HCT116 (cell line): ENCODE measurements at regions not wholly inside any gene's neighbourhood (a gene's known extent, or its start where the extent isn't known, plus 50 kb on each side); places are given as distances from the start of the nearest gene placed in this dataset.

Source experiments
- ATAC-seq: fragments of 200-7000 bp; cut with Tn5 transposase; 2 replicates; pipeline ENCODE4 v1.9.1; 2020; ENCODE audit warnings: mild to moderate bottlenecking, moderate library complexity
- BruUV-seq: library from RNA; stranded (reverse); fragments of 400-500 nt; replicated peaks from 2 replicates; lab custom pipeline; 2021; lab: Mats Ljungman, UMichigan
- CTCF ChIA-PET: fragments of 300-600 bp; sonication (Branson Sonifier 250); formaldehyde crosslinking; loops from one replicate; lab custom pipeline; 2021; ENCODE audit warnings: antibody characterized with exemption; lab: Charles Lee
- POLR2A ChIA-PET: fragments of 300-600, 350-600 bp; sonication (Branson Sonifier 250); formaldehyde crosslinking; loops from one replicate; lab custom pipeline; 2021; ENCODE audit warnings: antibody characterized with exemption; lab: Charles Lee
- RAD21 ChIA-PET, 2 experiments: fragments of 300-600 bp; sonication (Branson Sonifier 250); formaldehyde crosslinking; loops; one replicate each; lab custom pipeline; 2023; ENCODE audit warnings: low total read pairs in 2 of 2; ENCODE audit not compliant: uncharacterized antibody in 2 of 2, unreplicated experiment in 2 of 2, low non-redundant PET in 1 of 2; lab: Charles Lee
- DNase-seq: peaks from one replicate; pipeline ENCODE4 v3.0.0-alpha.2; 2010; ENCODE audit warnings: low read depth, low spot score
- H2AFZ ChIP-seq: fragments of 200-600 bp; shearing (Covaris generic), sonication (generic); 2 replicates; pipeline ENCODE4 v1.6.1; 2017; ENCODE audit warnings: low read depth, mixed run types, mixed read lengths, antibody characterized with exemption, low read length; ENCODE audit not compliant: poor library complexity, severe bottlenecking
- H3K27ac ChIP-seq: 2 replicates; pipeline ENCODE4 v1.5.1; 2012; ENCODE audit warnings: low read depth, low read length
- H3K27me3 ChIP-seq: fragments of 200-600 bp; sonication (generic); 2 replicates; pipeline ENCODE4 v1.6.1; 2016; ENCODE audit warnings: mixed run types, low read length, mixed read lengths; ENCODE audit not compliant: insufficient read depth
- H3K36me3 ChIP-seq, 2 experiments: fragments of 200-500 bp in 1 of 2; fragments of 200-600 bp in 1 of 2; sonication (Bioruptor generic) in 1 of 2; sonication (generic) in 1 of 2; 2 replicates each; pipeline versions ENCODE4 v1.5.1 to v1.6.1; 2014 to 2016; ENCODE audit warnings: low read length in 2 of 2, inconsistent platforms in 1 of 2, mixed read lengths in 1 of 2, mixed run types in 1 of 2; ENCODE audit not compliant: insufficient read depth in 2 of 2, control insufficient read depth in 1 of 2
- H3K4me1 ChIP-seq, 2 experiments: fragments of 200-600 bp in 1 of 2; sonication (generic) in 1 of 2; 2 replicates each; pipeline versions ENCODE4 v1.5.1 to v1.6.1; 2012 to 2017; ENCODE audit warnings: low read length in 2 of 2, inconsistent platforms in 1 of 2, mild to moderate bottlenecking in 1 of 2, mixed read lengths in 1 of 2, mixed run types in 1 of 2, moderate library complexity in 1 of 2; ENCODE audit not compliant: insufficient read depth in 2 of 2, control insufficient read depth in 1 of 2
- H3K4me2 ChIP-seq: fragments of 200-600 bp; sonication (generic); 2 replicates; pipeline ENCODE4 v1.6.1; 2017; ENCODE audit warnings: mixed run types, low read length, mixed read lengths
- H3K4me3 ChIP-seq, 2 experiments: fragments of 200-600 bp in 1 of 2; sonication (generic) in 1 of 2; replicated peaks in 1 of 2; 2 replicates each; pipeline ENCODE4 v1.5.1; 2011 to 2016; ENCODE audit warnings: low read length in 2 of 2, control low read depth in 1 of 2, low read depth in 1 of 2, mild to moderate bottlenecking in 1 of 2, mixed read lengths in 1 of 2, mixed run types in 1 of 2
- H3K79me2 ChIP-seq: fragments of 200-600 bp; sonication (generic); 2 replicates; pipeline ENCODE4 v1.6.1; 2017; ENCODE audit warnings: mild to moderate bottlenecking, mixed run types, low read length, moderate library complexity, mixed read lengths; ENCODE audit not compliant: insufficient read depth
- H3K9ac ChIP-seq: fragments of 200-600 bp; sonication (generic); 2 replicates; pipeline ENCODE4 v1.6.1; 2016; ENCODE audit warnings: low read length, mixed read lengths
- H3K9me2 ChIP-seq: fragments of 200-600 bp; sonication (generic), shearing (Covaris generic); 2 replicates; pipeline ENCODE4 v1.6.1; 2017; ENCODE audit warnings: mixed run types, mild to moderate bottlenecking, moderate library complexity; ENCODE audit not compliant: insufficient read depth
- H3K9me3 ChIP-seq, 2 experiments: fragments of 200-500 bp in 1 of 2; fragments of 200-600 bp in 1 of 2; sonication (Bioruptor generic) in 1 of 2; sonication (generic) in 1 of 2; 2 replicates each; pipeline ENCODE4 v1.6.1; 2014 to 2017; ENCODE audit warnings: low read length in 2 of 2, mixed read lengths in 2 of 2, inconsistent platforms in 1 of 2, low read depth in 1 of 2, mild to moderate bottlenecking in 1 of 2, mixed run types in 1 of 2, moderate library complexity in 1 of 2; ENCODE audit not compliant: control insufficient read depth in 1 of 2, insufficient read depth in 1 of 2
- H4K20me1 ChIP-seq: fragments of 200-600 bp; sonication (generic), shearing (Covaris generic); 2 replicates; pipeline ENCODE4 v1.6.1; 2017; ENCODE audit warnings: mixed run types, mild to moderate bottlenecking, moderate library complexity; ENCODE audit not compliant: insufficient read depth
- ATF3 ChIP-seq: IDR thresholded peaks from 2 replicates; pipeline ENCODE4 v1.6.1; 2012
- CBX3 ChIP-seq: IDR thresholded peaks from 2 replicates; pipeline ENCODE4 v1.6.1; 2012; ENCODE audit warnings: low read depth
- EGR1 ChIP-seq: IDR thresholded peaks from 2 replicates; pipeline ENCODE4 v1.6.1; 2012; ENCODE audit warnings: low read depth
- ELF1 ChIP-seq: IDR thresholded peaks from 2 replicates; pipeline ENCODE4 v1.6.1; 2012; ENCODE audit warnings: low read depth, borderline replicate concordance
- EZH2 ChIP-seq: fragments of 200-600 bp; sonication (generic); IDR thresholded peaks from 2 replicates; pipeline ENCODE4 v1.6.1; 2017; ENCODE audit warnings: antibody characterized with exemption, mixed run types
- EZH2phosphoT487 ChIP-seq: fragments of 200-600 bp; IDR thresholded peaks from 2 replicates; pipeline ENCODE4 v1.6.1; 2018; ENCODE audit warnings: antibody characterized with exemption, borderline replicate concordance
- JUND ChIP-seq: IDR thresholded peaks from 2 replicates; pipeline ENCODE4 v1.6.1; 2012
- POLR2AphosphoS5 ChIP-seq: IDR thresholded peaks from 2 replicates; pipeline ENCODE4 v1.6.1; 2011; ENCODE audit warnings: mild to moderate bottlenecking, low read depth, low read length, moderate library complexity
- RAD21 ChIP-seq: IDR thresholded peaks from 2 replicates; pipeline ENCODE4 v1.6.1; 2012; ENCODE audit warnings: low read depth, mild to moderate bottlenecking
- SP1 ChIP-seq: IDR thresholded peaks from 2 replicates; pipeline ENCODE4 v1.6.1; 2012; ENCODE audit warnings: low read depth
- SRF ChIP-seq: IDR thresholded peaks from 2 replicates; pipeline ENCODE4 v1.6.1; 2012; ENCODE audit warnings: low read depth
- TCF7L2 ChIP-seq: IDR thresholded peaks from 2 replicates; pipeline ENCODE4 v1.7.0; 2011; ENCODE audit warnings: borderline replicate concordance, inconsistent platforms; ENCODE audit not compliant: insufficient read depth, insufficient read length; ENCODE audit errors: extremely low read depth
- YY1 ChIP-seq: IDR thresholded peaks from 2 replicates; pipeline ENCODE4 v1.6.1; 2011; ENCODE audit warnings: low read length, low read depth, moderate library complexity, mild to moderate bottlenecking; ENCODE audit not compliant: insufficient replicate concordance; ENCODE audit errors: extremely low read depth
- ZBTB33 ChIP-seq: IDR thresholded peaks from 2 replicates; pipeline ENCODE4 v1.6.1; 2011; ENCODE audit warnings: mild to moderate bottlenecking, low read length, moderate library complexity; ENCODE audit not compliant: insufficient replicate concordance; ENCODE audit errors: extremely low read depth
- ZNF274 ChIP-seq: fragments of 200-500 bp; sonication (Bioruptor generic); IDR thresholded peaks from 2 replicates; pipeline ENCODE4 v1.6.1; 2014; ENCODE audit warnings: mild to moderate bottlenecking, low read depth, low read length, inconsistent platforms
- intact Hi-C: fragments of 100-400 bp; cut with micrococcal nuclease; formaldehyde crosslinking; loops from 2 replicates; pipeline ENCODE4 v1.10.0; 2022
- TF ChIP-seq, protein P1 (sequence below), 3 experiments: fragments of 200-600 bp in 1 of 3; sonication (generic) in 1 of 3; IDR thresholded peaks in 2 of 3; conservative IDR thresholded peaks in 1 of 3; 2 replicates each; pipeline ENCODE4 v1.5.1; 2012 to 2017; ENCODE audit warnings: low read depth in 2 of 3, low read length in 2 of 3, antibody characterized with exemption in 1 of 3, borderline replicate concordance in 1 of 3, control low read depth in 1 of 3, mild to moderate bottlenecking in 1 of 3, mixed read lengths in 1 of 3, mixed run types in 1 of 3, moderate library complexity in 1 of 3; ENCODE audit not compliant: insufficient read depth in 1 of 3
- TF ChIP-seq, protein P2 (sequence below): IDR thresholded peaks from 2 replicates; pipeline ENCODE4 v1.6.1; 2012

DNA sequence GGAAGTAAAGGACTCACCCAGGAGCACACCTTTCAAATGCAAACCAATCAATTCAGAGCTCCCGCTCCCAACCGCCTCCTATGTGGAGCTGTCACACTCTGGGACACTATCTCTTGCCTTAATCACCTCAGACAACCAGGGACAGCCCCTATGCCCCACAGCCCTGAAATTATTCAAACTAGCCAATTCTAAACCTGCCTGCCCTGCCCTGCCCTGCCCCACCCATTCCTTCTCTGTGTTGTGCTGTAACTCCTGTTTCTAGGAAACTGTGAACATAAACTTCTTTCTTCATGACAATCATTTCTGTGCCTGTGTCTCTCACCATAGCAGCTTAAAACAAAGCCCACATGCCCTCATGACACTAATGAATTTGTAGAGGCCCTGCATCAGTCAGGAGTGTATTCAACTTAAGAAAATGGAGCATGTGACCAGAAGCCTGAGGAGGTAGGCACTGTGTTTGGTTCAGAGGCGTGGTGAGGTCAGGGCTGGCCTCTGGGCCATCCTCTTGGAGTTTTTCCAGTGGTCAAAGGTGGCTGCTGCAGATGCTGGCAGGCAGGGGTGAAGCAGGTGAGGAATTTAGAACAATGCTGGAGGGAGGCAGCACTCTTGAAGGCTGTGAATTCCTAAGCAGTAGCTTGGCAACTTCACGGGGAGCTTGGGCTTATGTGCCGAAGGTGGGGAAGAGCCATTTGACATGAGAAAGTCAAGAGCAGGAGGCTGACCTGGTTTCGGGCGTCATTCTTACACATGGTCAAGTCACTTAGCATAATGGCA, 74.5 kb downstream of the RHOU start (continued):
- TF ChIP-seq ZNF274 (no peak), EZH2 (no peak), ELF1 (no peak), RAD21 (no peak), POLR2AphosphoS5 (no peak), TCF7L2 (no peak), YY1 (no peak)
- TF ChIP-seq, protein P1, sequence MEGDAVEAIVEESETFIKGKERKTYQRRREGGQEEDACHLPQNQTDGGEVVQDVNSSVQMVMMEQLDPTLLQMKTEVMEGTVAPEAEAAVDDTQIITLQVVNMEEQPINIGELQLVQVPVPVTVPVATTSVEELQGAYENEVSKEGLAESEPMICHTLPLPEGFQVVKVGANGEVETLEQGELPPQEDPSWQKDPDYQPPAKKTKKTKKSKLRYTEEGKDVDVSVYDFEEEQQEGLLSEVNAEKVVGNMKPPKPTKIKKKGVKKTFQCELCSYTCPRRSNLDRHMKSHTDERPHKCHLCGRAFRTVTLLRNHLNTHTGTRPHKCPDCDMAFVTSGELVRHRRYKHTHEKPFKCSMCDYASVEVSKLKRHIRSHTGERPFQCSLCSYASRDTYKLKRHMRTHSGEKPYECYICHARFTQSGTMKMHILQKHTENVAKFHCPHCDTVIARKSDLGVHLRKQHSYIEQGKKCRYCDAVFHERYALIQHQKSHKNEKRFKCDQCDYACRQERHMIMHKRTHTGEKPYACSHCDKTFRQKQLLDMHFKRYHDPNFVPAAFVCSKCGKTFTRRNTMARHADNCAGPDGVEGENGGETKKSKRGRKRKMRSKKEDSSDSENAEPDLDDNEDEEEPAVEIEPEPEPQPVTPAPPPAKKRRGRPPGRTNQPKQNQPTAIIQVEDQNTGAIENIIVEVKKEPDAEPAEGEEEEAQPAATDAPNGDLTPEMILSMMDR (IDR thresholded peaks at IDR 0.05 in 2 of 3, conservative IDR thresholded peaks at IDR 0.05 in 1 of 3; ENCODE audit: borderline replicate concordance in 1 of 3, insufficient read depth in 1 of 3, low read depth in 2 of 3, low read length in 2 of 3): no peak

- peaks cover 6 to 11% of the 10 kb centered on the region in 2 experiments for H3K4me1 ChIP-seq
- H3K79me2 ChIP-seq: no peaks in the 10 kb centered on the region
- H3K9me2 ChIP-seq: no peaks in the 10 kb centered on the region
- ChIA-PET RAD21 (no interaction called here), POLR2A (no interaction called here), CTCF (no interaction called here)
- no peak overlapping the region for H3K27ac ChIP-seq
- BruUV-seq: no TSS peak
- ATAC-seq (no peak), DNase-seq (no peak)
- H3K4me2 ChIP-seq: no peak overlapping the region
- no peaks in the 10 kb centered on the region for H4K20me1 ChIP-seq
- no peak overlapping the region for H3K9ac ChIP-seq
- no peaks in the 10 kb centered on the region for H3K36me3 ChIP-seq
- no peaks in the 10 kb centered on the region for H3K9me3 ChIP-seq
- H3K27me3 ChIP-seq: no peaks in the 10 kb centered on the region
- no peak overlapping the region for H3K4me3 ChIP-seq
- H2AFZ ChIP-seq: no peak overlapping the region
- intact Hi-C loops: no loop called here
- TF ChIP-seq SP1 (no peak), EZH2phosphoT487 (no peak), CBX3 (no peak), ATF3 (no peak), EZH2 (no peak), JUND (no peak), POLR2AphosphoS5 (no peak), TCF7L2 (no peak), EGR1 (no peak), YY1 (no peak), ZNF274 (no peak), ZBTB33 (no peak), SRF (no peak)
- TF ChIP-seq, protein P1 (IDR thresholded peaks at IDR 0.05 in 2 of 3, conservative IDR thresholded peaks at IDR 0.05 in 1 of 3; ENCODE audit: borderline replicate concordance in 1 of 3, insufficient read depth in 1 of 3, low read depth in 2 of 3, low read length in 2 of 3): no peak
- TF ChIP-seq, protein P2, sequence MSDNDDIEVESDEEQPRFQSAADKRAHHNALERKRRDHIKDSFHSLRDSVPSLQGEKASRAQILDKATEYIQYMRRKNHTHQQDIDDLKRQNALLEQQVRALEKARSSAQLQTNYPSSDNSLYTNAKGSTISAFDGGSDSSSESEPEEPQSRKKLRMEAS: no peak
Measured at GRCh38 chr1:228810395-228810758, 75.1 kb downstream of the RHOU start.
